Neural progenitor cell (in vitro differentiated cells): ENCODE measurements at regions not wholly inside any gene's neighbourhood (a gene's known extent, or its start where the extent isn't known, plus 50 kb on each side); places are given as distances from the start of the nearest gene placed in this dataset.

Experiments used
- CTCF ChIP-seq: fragments of 200-600 bp; sonication (generic); IDR thresholded peaks from 2 replicates; pipeline ENCODE4 v1.5.1; 2017; ENCODE audit warnings: antibody characterized with exemption, mild to moderate bottlenecking
- EZH2phosphoT487 ChIP-seq: fragments of 200-600 bp; sonication (generic); IDR thresholded peaks from 2 replicates; pipeline ENCODE4 v1.6.1; 2017; ENCODE audit warnings: antibody characterized with exemption

GRCh38 chr15:85924088-85924487 is 129.4 kb upstream of the KLHL25 start:
- TF ChIP-seq CTCF = no peak
- TF ChIP-seq EZH2phosphoT487 = no peak
